AG10803 (cell line): ENCODE measurements at regions not wholly inside any gene's neighbourhood (a gene's known extent, or its start where the extent isn't known, plus 50 kb on each side); places are given as distances from the start of the nearest gene placed in this dataset.

Experiments
- DNase-seq: peaks from one replicate; pipeline ENCODE4 v3.0.0; 2010; ENCODE audit warnings: low read depth
- H3K4me3 ChIP-seq: 2 replicates; pipeline ENCODE4 v1.5.1; 2011; ENCODE audit warnings: mild to moderate bottlenecking, low read length, control low read depth
- TF ChIP-seq, protein P1 (sequence below): conservative IDR thresholded peaks from 2 replicates; pipeline ENCODE4 v1.5.1; 2011; ENCODE audit warnings: mild to moderate bottlenecking, low read length, control low read depth, inconsistent platforms

- no peak for DNase-seq
- H3K4me3 ChIP-seq, result no peak overlapping the region
- TF ChIP-seq, protein P1, sequence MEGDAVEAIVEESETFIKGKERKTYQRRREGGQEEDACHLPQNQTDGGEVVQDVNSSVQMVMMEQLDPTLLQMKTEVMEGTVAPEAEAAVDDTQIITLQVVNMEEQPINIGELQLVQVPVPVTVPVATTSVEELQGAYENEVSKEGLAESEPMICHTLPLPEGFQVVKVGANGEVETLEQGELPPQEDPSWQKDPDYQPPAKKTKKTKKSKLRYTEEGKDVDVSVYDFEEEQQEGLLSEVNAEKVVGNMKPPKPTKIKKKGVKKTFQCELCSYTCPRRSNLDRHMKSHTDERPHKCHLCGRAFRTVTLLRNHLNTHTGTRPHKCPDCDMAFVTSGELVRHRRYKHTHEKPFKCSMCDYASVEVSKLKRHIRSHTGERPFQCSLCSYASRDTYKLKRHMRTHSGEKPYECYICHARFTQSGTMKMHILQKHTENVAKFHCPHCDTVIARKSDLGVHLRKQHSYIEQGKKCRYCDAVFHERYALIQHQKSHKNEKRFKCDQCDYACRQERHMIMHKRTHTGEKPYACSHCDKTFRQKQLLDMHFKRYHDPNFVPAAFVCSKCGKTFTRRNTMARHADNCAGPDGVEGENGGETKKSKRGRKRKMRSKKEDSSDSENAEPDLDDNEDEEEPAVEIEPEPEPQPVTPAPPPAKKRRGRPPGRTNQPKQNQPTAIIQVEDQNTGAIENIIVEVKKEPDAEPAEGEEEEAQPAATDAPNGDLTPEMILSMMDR, result no peak
Measured at GRCh38 chr2:105521616-105522015, 122.8 kb upstream of the FHL2 start.

DNA sequence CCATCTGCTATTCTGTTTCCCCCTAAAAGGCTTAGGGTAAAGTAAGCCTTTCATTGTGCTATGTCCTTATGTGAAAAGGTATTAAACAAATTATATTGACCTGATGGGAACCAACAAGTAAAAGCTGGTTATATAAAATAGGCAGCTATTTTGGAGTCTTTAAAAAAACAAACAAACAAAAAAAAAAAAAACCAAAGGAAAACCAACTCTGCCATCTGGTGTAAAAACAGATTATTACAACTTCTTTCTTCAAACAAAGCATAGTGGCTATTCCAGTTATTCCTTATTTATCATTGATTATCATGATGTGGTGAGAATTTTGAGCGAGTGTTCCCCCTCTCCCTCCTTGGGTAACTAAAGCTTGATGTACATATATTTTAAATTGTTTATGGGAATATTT, 122.3 kb upstream of the FHL2 start:
- DNase-seq, result peak; percentile 19
- H3K4me3 ChIP-seq, result no peak overlapping the region
- TF ChIP-seq, protein P1, result peak; percentile 63

DNA sequence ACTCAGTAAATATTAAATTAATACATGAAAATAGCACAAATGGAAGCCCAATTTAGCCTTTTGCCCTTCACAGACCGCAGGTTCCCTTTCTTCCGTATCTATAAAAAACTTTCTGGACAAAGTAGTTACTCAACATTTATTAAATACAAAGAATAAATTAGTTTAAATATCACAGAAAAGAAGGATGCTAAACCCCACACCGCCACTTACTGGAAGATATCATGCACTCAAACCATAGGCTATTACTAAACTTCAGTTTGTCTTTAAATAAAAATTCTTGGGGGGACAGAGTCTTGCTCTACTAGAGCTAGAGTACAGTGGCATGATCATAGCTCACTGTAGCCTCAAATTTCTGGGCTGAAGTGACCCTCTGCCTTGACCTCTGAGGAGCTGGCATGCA, 120.7 kb upstream of the FHL2 start:
- DNase-seq, result peak; percentile 13
- TF ChIP-seq, protein P1, result peak; percentile 29; the same call in 1 of the 2 replicates
- H3K4me3 ChIP-seq, result no peak overlapping the region

- DNase-seq, result no peak
- H3K4me3 ChIP-seq, result no peak overlapping the region
- TF ChIP-seq, protein P1, result no peak
Measured at GRCh38 chr2:105518897-105519296, 120.0 kb upstream of the FHL2 start.

DNA sequence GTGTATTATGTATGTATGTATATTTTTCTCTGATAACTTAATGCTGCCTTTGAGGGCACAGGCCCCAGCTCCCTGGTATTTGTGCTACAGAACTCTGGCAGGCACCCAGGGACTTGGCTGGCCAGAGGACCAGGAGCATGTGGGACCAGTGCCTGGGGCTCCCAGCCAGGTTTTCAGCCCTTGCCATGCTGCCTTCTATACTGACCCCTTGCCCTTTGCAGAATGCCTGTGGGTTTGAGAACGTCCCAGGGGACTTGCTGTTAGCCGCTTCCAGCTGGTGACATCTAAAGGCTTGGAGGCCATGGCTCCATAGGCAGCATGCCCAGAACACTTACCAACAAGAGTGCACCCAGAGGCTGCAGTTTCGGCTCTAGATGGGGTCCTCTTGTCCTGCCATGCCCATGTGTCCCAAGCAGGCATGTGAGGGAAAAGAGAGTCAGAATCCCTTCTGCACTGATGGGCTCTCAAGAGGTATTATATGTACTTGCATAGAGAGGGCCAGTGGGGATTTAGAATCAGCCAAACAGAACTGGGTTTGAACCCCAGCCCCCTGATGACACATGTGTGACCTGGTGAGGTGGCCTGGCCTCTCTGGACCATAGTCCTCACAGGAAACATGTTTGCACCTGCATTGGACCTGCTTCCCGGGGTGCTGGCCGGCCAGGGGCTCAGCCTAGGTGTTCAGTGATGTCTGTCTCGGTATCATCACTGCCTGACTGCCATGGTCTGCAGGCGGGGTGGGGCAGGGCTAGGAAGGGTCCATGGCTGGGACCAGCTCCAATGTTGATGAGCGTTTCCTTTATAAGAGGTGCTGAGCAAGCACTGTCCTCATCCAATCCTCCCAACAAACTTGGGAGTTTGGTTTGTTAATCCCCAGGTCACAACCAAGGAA, 119.2 kb upstream of the FHL2 start:
- peak; percentile 90 for DNase-seq
- TF ChIP-seq, protein P1, result no peak
- no peak overlapping the region for H3K4me3 ChIP-seq

- TF ChIP-seq, protein P1, result no peak
- no peak overlapping the region for H3K4me3 ChIP-seq
- DNase-seq, result no peak
Measured at GRCh38 chr2:105515581-105516415, 116.9 kb upstream of the FHL2 start.
